ENCODE measurements at regions not wholly inside any gene's neighbourhood (a gene's known extent, or its start where the extent isn't known, plus 50 kb on each side); places are given as distances from the start of the nearest gene placed in this dataset.
"Not testable (repeated sequence)": the region's sequence is repeated elsewhere in the genome, so short reads cannot be mapped to it uniquely, and the experiment has no call there.

GRCh38 chr4:81806485-81806884, 334.8 kb upstream of the RASGEF1B start:
- DNase-seq, result no peak

GRCh38 chr4:81804849-81805248, 333.1 kb upstream of the RASGEF1B start:
- DNase-seq, result no peak

GRCh38 chr4:81802285-81802846, 330.7 kb upstream of the RASGEF1B start:
- no peak for DNase-seq

- DNase-seq, result no peak
Observed at GRCh38 chr4:81799371-81799770, 327.7 kb upstream of the RASGEF1B start.

GRCh38 chr4:81796790-81797528, 325.3 kb upstream of the RASGEF1B start:
- no peak for DNase-seq

- no peak for DNase-seq
Observed at GRCh38 chr4:81792521-81792920, 320.8 kb upstream of the RASGEF1B start.

- no peak for DNase-seq
Observed at GRCh38 chr4:81790477-81790876, 318.8 kb upstream of the RASGEF1B start.

GRCh38 chr4:81789741-81790399, 318.2 kb upstream of the RASGEF1B start:
- DNase-seq, result no peak

GRCh38 chr4:81789158-81789557, 317.5 kb upstream of the RASGEF1B start:
- no peak for DNase-seq

- no peak for DNase-seq
Observed at GRCh38 chr4:81786766-81787165, 315.1 kb upstream of the RASGEF1B start.

GRCh38 chr4:81786063-81786763, 314.5 kb upstream of the RASGEF1B start:
- no peak for DNase-seq

GRCh38 chr4:81785338-81785737, 313.6 kb upstream of the RASGEF1B start:
- no peak for DNase-seq

- no peak for DNase-seq
Observed at GRCh38 chr4:81783558-81783957, 311.9 kb upstream of the RASGEF1B start.

- no peak for DNase-seq
Observed at GRCh38 chr4:81781799-81782198, 310.1 kb upstream of the RASGEF1B start.

- DNase-seq, result not testable (repeated sequence)
Observed at GRCh38 chr4:81777718-81778117, 306.0 kb upstream of the RASGEF1B start.

GRCh38 chr4:81776794-81777193, 305.1 kb upstream of the RASGEF1B start:
- no peak for DNase-seq

GRCh38 chr4:81773557-81773956, 301.9 kb upstream of the RASGEF1B start:
- no peak for DNase-seq

GRCh38 chr4:81771721-81772120, 300.0 kb upstream of the RASGEF1B start:
- no peak for DNase-seq

GRCh38 chr4:81769244-81769643, 297.5 kb upstream of the RASGEF1B start:
- no peak for DNase-seq

GRCh38 chr4:81758574-81759264, 287.0 kb upstream of the RASGEF1B start:
- DNase-seq, result no peak

GRCh38 chr4:81757691-81758090, 286.0 kb upstream of the RASGEF1B start:
- no peak for DNase-seq

- DNase-seq, result no peak
Observed at GRCh38 chr4:81756973-81757372, 285.3 kb upstream of the RASGEF1B start.

- DNase-seq, result no peak
Observed at GRCh38 chr4:81756042-81756441, 284.3 kb upstream of the RASGEF1B start.

Measured in CD4-positive, alpha-beta T cell treated with Interleukin-15 for 1 hour (primary cell).